H9 (cell line): ENCODE measurements at regions not wholly inside any gene's neighbourhood (a gene's known extent, or its start where the extent isn't known, plus 50 kb on each side); places are given as distances from the start of the nearest gene placed in this dataset.
A peak's percentile ranks its signal among the peaks of the same experiment; 100 is the strongest.

Source experiments
- DNase-seq: peaks from one replicate; pipeline ENCODE4 v3.0.0-alpha.2; 2017
- H2AFZ ChIP-seq: one replicate; pipeline ENCODE4 v1.6.1; 2013; ENCODE audit warnings: mild to moderate bottlenecking, low read length, control low read depth, moderate library complexity
- H2AK5ac ChIP-seq: 2 replicates; pipeline ENCODE4 v1.6.1; 2013; ENCODE audit warnings: low read length, control low read depth, mixed read lengths; ENCODE audit not compliant: insufficient read length
- H2BK120ac ChIP-seq: one replicate; pipeline ENCODE4 v1.6.1; 2013; ENCODE audit warnings: low read depth, mild to moderate bottlenecking, low read length, control low read depth, inconsistent platforms; ENCODE audit not compliant: poor library complexity, severe bottlenecking
- H2BK12ac ChIP-seq: 2 replicates; pipeline ENCODE4 v1.6.1; 2013; ENCODE audit warnings: low read length, control low read depth, mixed read lengths, low read depth; ENCODE audit not compliant: insufficient read length
- H2BK15ac ChIP-seq: 2 replicates; pipeline ENCODE4 v1.6.1; 2013; ENCODE audit warnings: low read depth, low read length, control low read depth
- H2BK20ac ChIP-seq: one replicate; pipeline ENCODE4 v1.6.1; 2013; ENCODE audit warnings: low read depth, mild to moderate bottlenecking, low read length, control low read depth, inconsistent platforms; ENCODE audit not compliant: poor library complexity, severe bottlenecking
- H2BK5ac ChIP-seq: 2 replicates; pipeline ENCODE4 v1.6.1; 2013; ENCODE audit warnings: low read length, control low read depth, mixed read lengths; ENCODE audit not compliant: insufficient read length
- H3K14ac ChIP-seq: 2 replicates; pipeline ENCODE4 v1.6.1; 2013; ENCODE audit warnings: low read length, control low read depth; ENCODE audit not compliant: insufficient read depth
- H3K18ac ChIP-seq: 2 replicates; pipeline ENCODE4 v1.6.1; 2013; ENCODE audit warnings: low read depth, mild to moderate bottlenecking, mixed read lengths, low read length, control low read depth; ENCODE audit not compliant: insufficient read length
- H3K23ac ChIP-seq: 2 replicates; pipeline ENCODE4 v1.6.1; 2013; ENCODE audit warnings: low read length, control low read depth, mixed read lengths, low read depth; ENCODE audit not compliant: insufficient read length
- H3K23me2 ChIP-seq: 2 replicates; pipeline ENCODE4 v1.6.1; 2013; ENCODE audit warnings: low read depth, mild to moderate bottlenecking, mixed read lengths, low read length, control low read depth; ENCODE audit not compliant: insufficient read length, poor library complexity, severe bottlenecking
- H3K27ac ChIP-seq: 2 replicates; pipeline ENCODE4 v1.5.1; 2013; ENCODE audit warnings: low read length, control low read depth, mixed read lengths, low read depth; ENCODE audit not compliant: insufficient read length
- H3K27me3 ChIP-seq: 2 replicates; pipeline ENCODE4 v1.6.1; 2013; ENCODE audit warnings: low read length, control low read depth, inconsistent platforms; ENCODE audit not compliant: insufficient read depth
- H3K4ac ChIP-seq: 2 replicates; pipeline ENCODE4 v1.6.1; 2013; ENCODE audit warnings: low read depth, mild to moderate bottlenecking, control low read depth, inconsistent platforms, low read length, moderate library complexity
- H3K4me1 ChIP-seq: 2 replicates; pipeline ENCODE4 v1.6.1; 2013; ENCODE audit warnings: low read length, control low read depth, inconsistent platforms; ENCODE audit not compliant: insufficient read depth
- H3K4me2 ChIP-seq: 2 replicates; pipeline ENCODE4 v1.6.1; 2013; ENCODE audit warnings: low read length, control low read depth, mixed read lengths; ENCODE audit not compliant: insufficient read length, insufficient read depth
- H3K56ac ChIP-seq: 2 replicates; pipeline ENCODE4 v1.6.1; 2013; ENCODE audit warnings: low read depth, mild to moderate bottlenecking, mixed read lengths, low read length, control low read depth; ENCODE audit not compliant: insufficient read length
- H3K79me1 ChIP-seq: 2 replicates; pipeline ENCODE4 v1.6.1; 2013; ENCODE audit warnings: low read depth, mild to moderate bottlenecking, moderate library complexity, low read length, control low read depth, inconsistent platforms; ENCODE audit not compliant: insufficient read depth, poor library complexity, severe bottlenecking
- H3K79me2 ChIP-seq: 2 replicates; pipeline ENCODE4 v1.6.1; 2013; ENCODE audit warnings: low read length, control low read depth, inconsistent platforms; ENCODE audit not compliant: insufficient read depth
- H3K9ac ChIP-seq: 2 replicates; pipeline ENCODE4 v1.6.1; 2013; ENCODE audit warnings: low read length, control low read depth, mixed read lengths; ENCODE audit not compliant: insufficient read length; ENCODE audit errors: extremely low read depth
- H3K9me3 ChIP-seq: one replicate; pipeline ENCODE4 v1.6.1; 2013; ENCODE audit warnings: low read depth, low read length, inconsistent platforms; ENCODE audit not compliant: control insufficient read depth
- H3T11ph ChIP-seq: one replicate; pipeline ENCODE4 v1.6.1; 2013; ENCODE audit warnings: mild to moderate bottlenecking, low read length, control low read depth, inconsistent platforms
- H4K20me1 ChIP-seq: one replicate; pipeline ENCODE4 v1.6.1; 2013; ENCODE audit not compliant: control insufficient read depth, insufficient read length, insufficient read depth
- H4K5ac ChIP-seq: 2 replicates; pipeline ENCODE4 v1.6.1; 2013; ENCODE audit warnings: low read depth, mild to moderate bottlenecking, mixed read lengths, low read length, control low read depth; ENCODE audit not compliant: insufficient read length
- H4K8ac ChIP-seq: replicated peaks from 2 replicates; pipeline ENCODE4 v1.6.1; 2013; ENCODE audit warnings: low read length, control low read depth, mixed read lengths, low read depth; ENCODE audit not compliant: insufficient read length
- H4K91ac ChIP-seq: 2 replicates; pipeline ENCODE4 v1.6.1; 2013; ENCODE audit warnings: low read depth, mild to moderate bottlenecking, moderate library complexity, mixed read lengths, low read length, control low read depth; ENCODE audit not compliant: insufficient read length
- H3K27ac Mint-ChIP-seq, 3 experiments: 2 replicates in 2 of 3; 3 replicates in 1 of 3; pipeline ENCODE4 v1.8.0; 2020 to 2021; ENCODE audit warnings: mixed read lengths in 3 of 3, mild to moderate bottlenecking in 1 of 3, moderate library complexity in 1 of 3
- H3K27me3 Mint-ChIP-seq: 2 replicates; pipeline ENCODE4 v1.8.0; 2021; ENCODE audit warnings: low read depth, mild to moderate bottlenecking, moderate library complexity, mixed read lengths
- H3K36me3 Mint-ChIP-seq, 3 experiments: 2 replicates in 2 of 3; 3 replicates in 1 of 3; pipeline ENCODE4 v1.8.0; 2020 to 2021; ENCODE audit warnings: low read depth in 3 of 3, mixed read lengths in 3 of 3; ENCODE audit not compliant: insufficient read depth in 1 of 3
- H3K4me1 Mint-ChIP-seq, 2 experiments: 2 replicates each; pipeline ENCODE4 v1.8.0; 2020; ENCODE audit warnings: mixed read lengths in 2 of 2
- H3K4me3 Mint-ChIP-seq, 2 experiments: 2 replicates in 1 of 2; 3 replicates in 1 of 2; pipeline ENCODE4 v1.8.0; 2020 to 2021; ENCODE audit warnings: mild to moderate bottlenecking in 2 of 2, mixed read lengths in 2 of 2, moderate library complexity in 1 of 2
- H3K9me3 Mint-ChIP-seq, 2 experiments: 2 replicates in 1 of 2; 3 replicates in 1 of 2; pipeline ENCODE4 v1.8.0; 2020; ENCODE audit warnings: mild to moderate bottlenecking in 2 of 2, mixed read lengths in 2 of 2, moderate library complexity in 1 of 2
- WGBS: extraction: QIAGEN DNeasy Blood & Tissue Kit; methylation state at CpG from one replicate; pipeline ENCODE4 v1.1.7; 2013; ENCODE audit warnings: missing lambda C conversion rate, low lambda C conversion rate, mixed read lengths; ENCODE audit not compliant: insufficient read length; ENCODE audit errors: extremely low coverage; 5-methylcytosine and 5-hydroxymethylcytosine counted together
- TF ChIP-seq, protein P1 (sequence below): fragments of 200-600 bp; sonication (generic); conservative IDR thresholded peaks from 3 replicates; pipeline ENCODE4 v1.8.0; 2021; ENCODE audit warnings: antibody characterized with exemption, mild to moderate bottlenecking

DNA sequence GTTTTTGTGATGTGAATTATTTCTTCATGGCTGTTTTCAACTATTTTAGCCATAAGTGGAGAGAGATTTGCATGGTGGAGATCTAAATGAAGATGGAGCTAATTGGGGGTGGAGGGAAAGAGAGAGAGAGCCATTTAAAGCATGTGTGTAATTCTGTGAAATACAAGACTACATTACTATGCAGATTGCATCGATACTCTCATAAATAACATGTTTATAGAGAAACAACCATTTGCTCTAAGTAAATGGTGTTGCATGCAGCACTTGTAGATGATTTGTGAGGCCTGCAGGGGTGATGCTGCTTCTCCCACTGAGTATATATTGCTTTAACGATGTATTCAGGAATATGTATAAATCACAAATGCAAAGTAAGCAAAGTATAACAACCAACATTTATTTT lies 270.2 kb upstream of the RIOK2 start:
- no peaks in the 10 kb centered on the region for H3K23me2 ChIP-seq
- DNase-seq, result no peak
- no peaks in the 10 kb centered on the region for H3K27me3 ChIP-seq
- no peak overlapping the region for H2BK120ac ChIP-seq
- no peaks in the 10 kb centered on the region for H3K9me3 ChIP-seq
- no peak overlapping the region for H3K9ac ChIP-seq
- Mint-ChIP-seq H3K36me3 (no peaks in the 10 kb centered on the region), H3K27ac (peak overlapping the region in 2 of 3 experiments; percentile 4 to 34; a peak in 1 of 7 replicates), H3K27me3 (no peaks in the 10 kb centered on the region), H3K4me3 (no peak overlapping the region), H3K9me3 (no peaks in the 10 kb centered on the region), H3K4me1 (peaks cover 2 to 4% of the 10 kb centered on the region in 2 experiments)
- no peak overlapping the region for H4K5ac ChIP-seq
- H3K79me2 ChIP-seq, result no peaks in the 10 kb centered on the region
- H4K20me1 ChIP-seq, result no peaks in the 10 kb centered on the region
- no peak overlapping the region for H3K56ac ChIP-seq
- H3K27ac ChIP-seq, result no peak overlapping the region
- H3K4ac ChIP-seq, result no peak overlapping the region
- no peak overlapping the region for H2AK5ac ChIP-seq
- no peaks in the 10 kb centered on the region for H3K79me1 ChIP-seq
- no peak overlapping the region for H4K8ac ChIP-seq
- WGBS, result no CpG with 5 or more reads among the region's 2 CpGs
- H3K18ac ChIP-seq, result no peak overlapping the region
- no peak overlapping the region for H3K14ac ChIP-seq
- no peak overlapping the region for H4K91ac ChIP-seq
- H3K4me2 ChIP-seq, result no peak overlapping the region
- no peaks in the 10 kb centered on the region for H3K4me1 ChIP-seq
- H3T11ph ChIP-seq, result no peak overlapping the region
- no peak overlapping the region for H3K23ac ChIP-seq
- no peak overlapping the region for H2BK12ac ChIP-seq
- no peak overlapping the region for H2BK15ac ChIP-seq
- H2BK5ac ChIP-seq, result no peak overlapping the region
- TF ChIP-seq, protein P1, sequence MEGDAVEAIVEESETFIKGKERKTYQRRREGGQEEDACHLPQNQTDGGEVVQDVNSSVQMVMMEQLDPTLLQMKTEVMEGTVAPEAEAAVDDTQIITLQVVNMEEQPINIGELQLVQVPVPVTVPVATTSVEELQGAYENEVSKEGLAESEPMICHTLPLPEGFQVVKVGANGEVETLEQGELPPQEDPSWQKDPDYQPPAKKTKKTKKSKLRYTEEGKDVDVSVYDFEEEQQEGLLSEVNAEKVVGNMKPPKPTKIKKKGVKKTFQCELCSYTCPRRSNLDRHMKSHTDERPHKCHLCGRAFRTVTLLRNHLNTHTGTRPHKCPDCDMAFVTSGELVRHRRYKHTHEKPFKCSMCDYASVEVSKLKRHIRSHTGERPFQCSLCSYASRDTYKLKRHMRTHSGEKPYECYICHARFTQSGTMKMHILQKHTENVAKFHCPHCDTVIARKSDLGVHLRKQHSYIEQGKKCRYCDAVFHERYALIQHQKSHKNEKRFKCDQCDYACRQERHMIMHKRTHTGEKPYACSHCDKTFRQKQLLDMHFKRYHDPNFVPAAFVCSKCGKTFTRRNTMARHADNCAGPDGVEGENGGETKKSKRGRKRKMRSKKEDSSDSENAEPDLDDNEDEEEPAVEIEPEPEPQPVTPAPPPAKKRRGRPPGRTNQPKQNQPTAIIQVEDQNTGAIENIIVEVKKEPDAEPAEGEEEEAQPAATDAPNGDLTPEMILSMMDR, result no peak
- H2AFZ ChIP-seq, result no peak overlapping the region
- H2BK20ac ChIP-seq, result no peak overlapping the region
